GM10266 (cell line): ENCODE measurements at regions not wholly inside any gene's neighbourhood (a gene's known extent, or its start where the extent isn't known, plus 50 kb on each side); places are given as distances from the start of the nearest gene placed in this dataset.

Experiments
- DNase-seq: peaks from one replicate; pipeline ENCODE4 v3.0.0; 2012; ENCODE audit errors: extremely low spot score
- CTCF ChIP-seq: IDR thresholded peaks from 2 replicates; pipeline ENCODE4 v1.5.1; 2012; ENCODE audit warnings: mild to moderate bottlenecking, low read depth; ENCODE audit not compliant: control insufficient read depth, insufficient read depth; ENCODE audit errors: missing control alignments

- DNase-seq, result no peak
- no peak for TF ChIP-seq CTCF
Measured at GRCh38 chr4:13240066-13240465, 244.1 kb downstream of the RAB28 start.

- no peak for TF ChIP-seq CTCF
- no peak for DNase-seq
Measured at GRCh38 chr4:13238936-13239335, 245.2 kb downstream of the RAB28 start.

- DNase-seq, result no peak
- no peak for TF ChIP-seq CTCF
Measured at GRCh38 chr4:13236485-13236884, 247.7 kb downstream of the RAB28 start.

- DNase-seq, result no peak
- TF ChIP-seq CTCF, result no peak
Measured at GRCh38 chr4:13233755-13234154, 250.4 kb downstream of the RAB28 start.

- no peak for DNase-seq
- no peak for TF ChIP-seq CTCF
Measured at GRCh38 chr4:13219971-13220370, 264.2 kb downstream of the RAB28 start.

DNA sequence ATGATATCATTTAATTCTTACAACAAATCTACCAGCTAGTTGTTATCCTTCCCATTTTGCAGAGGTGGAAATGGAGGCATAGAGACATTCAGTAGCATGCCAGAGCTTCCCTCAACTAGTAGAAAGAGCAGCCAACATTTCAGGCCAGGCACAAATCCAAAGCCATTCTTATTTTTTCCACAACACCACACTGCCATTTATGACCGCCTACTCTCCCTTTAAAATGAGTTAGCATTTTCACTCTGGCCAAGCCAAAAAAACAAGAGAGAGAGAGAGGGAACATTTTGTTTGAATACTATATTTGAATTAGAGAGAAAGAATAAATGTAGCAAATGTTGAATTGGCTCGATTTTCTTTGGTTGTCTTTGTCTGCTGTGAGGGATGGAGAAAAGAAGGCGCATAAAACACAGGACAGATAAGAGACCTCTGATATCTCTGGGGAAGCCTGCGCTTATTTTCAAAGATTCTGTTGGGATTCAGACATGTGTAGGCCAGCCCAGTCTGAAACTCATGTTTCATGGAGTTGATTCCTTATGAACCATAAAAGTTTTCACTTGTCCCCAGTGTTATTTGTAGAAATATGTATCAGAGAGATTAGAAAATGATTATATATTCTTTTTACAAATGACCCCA lies 265.7 kb downstream of the RAB28 start:
- DNase-seq, result no peak
- no peak for TF ChIP-seq CTCF

DNA sequence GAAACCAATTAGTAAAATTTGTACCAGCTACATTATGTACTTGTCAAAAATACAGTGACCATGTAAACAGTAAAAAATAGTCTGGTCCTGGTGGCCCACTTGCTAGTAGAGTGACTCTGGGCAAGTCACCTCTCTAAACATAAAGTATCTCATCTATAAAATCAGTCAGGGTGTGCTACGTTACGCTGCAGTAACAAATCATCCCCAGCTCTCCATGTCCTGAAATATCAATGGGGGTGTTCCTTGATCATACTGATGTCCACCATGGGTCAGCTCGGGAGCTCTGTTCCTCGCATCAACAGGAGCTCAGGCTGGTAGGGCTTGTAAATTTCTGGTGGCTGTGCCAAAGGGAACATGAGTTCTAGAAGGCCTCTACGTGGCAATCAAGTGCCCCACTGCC lies 268.6 kb downstream of the RAB28 start:
- no peak for TF ChIP-seq CTCF
- DNase-seq, result no peak
